GM12873 (cell line): ENCODE measurements at regions not wholly inside any gene's neighbourhood (a gene's known extent, or its start where the extent isn't known, plus 50 kb on each side); places are given as distances from the start of the nearest gene placed in this dataset.

Experiments
- CTCF ChIP-seq: IDR thresholded peaks from 2 replicates; pipeline ENCODE4 v1.5.1; 2012; ENCODE audit warnings: low read depth, mild to moderate bottlenecking, moderate library complexity, low read length, control low read depth; ENCODE audit not compliant: insufficient read depth; ENCODE audit errors: missing control alignments

GRCh38 chr5:118558871-118559270, 429.5 kb downstream of the DTWD2 start:
- no peak for TF ChIP-seq CTCF

GRCh38 chr5:118557251-118557661, 431.1 kb downstream of the DTWD2 start:
- TF ChIP-seq CTCF: no peak

- TF ChIP-seq CTCF: no peak
Observed at GRCh38 chr5:118556792-118557191, 431.6 kb downstream of the DTWD2 start.

GRCh38 chr5:118555727-118556126, 432.6 kb downstream of the DTWD2 start:
- TF ChIP-seq CTCF: no peak

- TF ChIP-seq CTCF: no peak
Observed at GRCh38 chr5:118554981-118555380, 433.4 kb downstream of the DTWD2 start.

- TF ChIP-seq CTCF: no peak
Observed at GRCh38 chr5:118554241-118554640, 434.1 kb downstream of the DTWD2 start.

- no peak for TF ChIP-seq CTCF
Observed at GRCh38 chr5:118553662-118554061, 434.7 kb downstream of the DTWD2 start.

- TF ChIP-seq CTCF: no peak
Observed at GRCh38 chr5:118552731-118553360, 435.5 kb downstream of the DTWD2 start.
